GM12873 (cell line): ENCODE measurements at regions not wholly inside any gene's neighbourhood (a gene's known extent, or its start where the extent isn't known, plus 50 kb on each side); places are given as distances from the start of the nearest gene placed in this dataset.
A peak's percentile ranks its signal among the peaks of the same experiment; 100 is the strongest.

Experiments used
- TF ChIP-seq, protein P1 (sequence below): IDR thresholded peaks from 2 replicates; pipeline ENCODE4 v1.5.1; 2012; ENCODE audit warnings: low read depth, mild to moderate bottlenecking, moderate library complexity, low read length, control low read depth; ENCODE audit not compliant: insufficient read depth; ENCODE audit errors: missing control alignments

DNA sequence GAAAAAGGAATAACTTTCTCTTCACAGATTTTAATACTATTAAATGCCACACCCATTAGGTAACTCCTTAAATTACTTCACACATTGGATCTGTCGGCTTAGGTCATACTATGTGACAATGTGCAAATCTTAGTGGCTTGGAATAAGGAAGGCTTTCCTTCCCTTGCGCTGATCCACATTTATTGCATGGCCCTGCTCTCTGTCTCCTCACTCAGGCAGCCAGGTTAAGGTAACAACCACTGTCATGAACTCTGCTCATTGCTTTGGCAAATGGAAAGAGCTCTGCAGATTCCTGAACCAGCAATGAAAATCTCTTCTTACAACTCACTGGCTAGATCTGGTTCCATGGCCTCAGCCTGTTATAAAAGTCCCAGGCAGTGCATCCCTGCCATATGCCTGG, 121.9 kb upstream of the NFIB start:
- TF ChIP-seq, protein P1, sequence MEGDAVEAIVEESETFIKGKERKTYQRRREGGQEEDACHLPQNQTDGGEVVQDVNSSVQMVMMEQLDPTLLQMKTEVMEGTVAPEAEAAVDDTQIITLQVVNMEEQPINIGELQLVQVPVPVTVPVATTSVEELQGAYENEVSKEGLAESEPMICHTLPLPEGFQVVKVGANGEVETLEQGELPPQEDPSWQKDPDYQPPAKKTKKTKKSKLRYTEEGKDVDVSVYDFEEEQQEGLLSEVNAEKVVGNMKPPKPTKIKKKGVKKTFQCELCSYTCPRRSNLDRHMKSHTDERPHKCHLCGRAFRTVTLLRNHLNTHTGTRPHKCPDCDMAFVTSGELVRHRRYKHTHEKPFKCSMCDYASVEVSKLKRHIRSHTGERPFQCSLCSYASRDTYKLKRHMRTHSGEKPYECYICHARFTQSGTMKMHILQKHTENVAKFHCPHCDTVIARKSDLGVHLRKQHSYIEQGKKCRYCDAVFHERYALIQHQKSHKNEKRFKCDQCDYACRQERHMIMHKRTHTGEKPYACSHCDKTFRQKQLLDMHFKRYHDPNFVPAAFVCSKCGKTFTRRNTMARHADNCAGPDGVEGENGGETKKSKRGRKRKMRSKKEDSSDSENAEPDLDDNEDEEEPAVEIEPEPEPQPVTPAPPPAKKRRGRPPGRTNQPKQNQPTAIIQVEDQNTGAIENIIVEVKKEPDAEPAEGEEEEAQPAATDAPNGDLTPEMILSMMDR: no peak

- TF ChIP-seq, protein P1: no peak
Measured at GRCh38 chr9:14434971-14435718, 121.2 kb upstream of the NFIB start.

GRCh38 chr9:14434158-14434504, 120.2 kb upstream of the NFIB start:
- TF ChIP-seq, protein P1: no peak

DNA sequence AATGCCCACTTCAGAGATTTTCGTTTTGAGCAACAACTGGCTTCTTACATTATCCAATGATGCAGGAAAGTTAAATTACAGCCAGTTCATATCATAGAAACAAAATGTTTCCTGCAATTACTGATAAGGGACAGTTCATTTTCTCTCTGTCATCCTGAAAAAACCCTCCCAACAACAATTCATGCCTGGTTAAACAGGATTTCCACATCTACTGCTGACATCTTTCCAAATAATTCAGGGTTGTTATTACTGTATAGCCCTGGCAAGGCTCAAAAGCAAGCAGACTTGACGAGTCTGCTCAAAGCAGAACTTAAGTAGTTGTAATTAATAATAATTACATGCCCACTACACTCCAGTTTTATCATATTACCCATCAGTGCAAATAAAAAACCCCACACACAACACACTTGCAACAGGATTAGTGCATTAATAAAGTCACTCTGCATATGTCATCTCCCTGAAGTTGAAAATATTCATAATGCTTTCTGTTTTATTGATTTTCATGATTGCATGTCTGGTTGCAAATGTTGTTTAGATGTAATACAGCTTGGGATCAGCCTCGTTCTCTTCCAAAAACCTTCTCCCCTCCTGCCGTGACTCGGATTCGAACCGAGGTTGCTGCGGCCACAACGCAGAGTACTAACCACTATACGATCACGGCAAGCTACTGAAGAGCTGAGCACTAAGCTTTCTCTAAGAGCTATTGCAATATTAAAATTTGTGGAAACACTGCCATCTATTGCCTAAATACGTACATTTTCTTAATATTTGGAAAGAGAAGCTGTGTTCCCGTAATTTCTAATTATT, 119.6 kb upstream of the NFIB start:
- TF ChIP-seq, protein P1: no peak

- TF ChIP-seq, protein P1: no peak
Measured at GRCh38 chr9:14432666-14433350, 118.9 kb upstream of the NFIB start.

GRCh38 chr9:14428781-14429230, 114.9 kb upstream of the NFIB start:
- TF ChIP-seq, protein P1: peak; percentile 81

GRCh38 chr9:14427419-14427818, 113.5 kb upstream of the NFIB start:
- TF ChIP-seq, protein P1: no peak
